K562 (cell line): ENCODE measurements at regions not wholly inside any gene's neighbourhood (a gene's known extent, or its start where the extent isn't known, plus 50 kb on each side); places are given as distances from the start of the nearest gene placed in this dataset.

Experiments used
- CC2D1A ChIP-seq: fragments of 450-650 bp; IDR thresholded peaks from 2 replicates; pipeline ENCODE4 v1.6.1; 2017; ENCODE audit warnings: mild to moderate bottlenecking
- GMEB1 ChIP-seq: fragments of 250-450 bp; sonication (Bioruptor Pico); IDR thresholded peaks from 2 replicates; pipeline ENCODE4 v1.4.0; 2020; ENCODE audit warnings: mild to moderate bottlenecking
- HDAC3 ChIP-seq: fragments of 450-650 bp; IDR thresholded peaks from 2 replicates; pipeline ENCODE4 v1.6.1; 2018; ENCODE audit warnings: borderline replicate concordance, mild to moderate bottlenecking, moderate library complexity; ENCODE audit not compliant: partially characterized antibody
- HNRNPLL ChIP-seq: fragments of 200-400 bp; formaldehyde crosslinking; IDR thresholded peaks from 2 replicates; pipeline ENCODE4 v1.6.1; 2017; ENCODE audit warnings: low read length, low read depth, mild to moderate bottlenecking; ENCODE audit not compliant: poor library complexity, severe bottlenecking
- MBD1 ChIP-seq: fragments of 250-450 bp; sonication (Bioruptor Pico); IDR thresholded peaks from 2 replicates; pipeline ENCODE4 v1.8.0; 2022; ENCODE audit warnings: inconsistent platforms
- MXD1 ChIP-seq: fragments of 250-450 bp; sonication (Bioruptor Pico); IDR thresholded peaks from 2 replicates; pipeline ENCODE4 v1.8.0; 2021; ENCODE audit warnings: borderline replicate concordance, mild to moderate bottlenecking, moderate library complexity; ENCODE audit not compliant: poor library complexity, severe bottlenecking
- NR1H2 ChIP-seq: sonication (generic); formaldehyde crosslinking; IDR thresholded peaks from 2 replicates; pipeline ENCODE4 v1.4.0; 2020; ENCODE audit warnings: mild to moderate bottlenecking, missing genetic modification reagents
- POLR2H ChIP-seq: IDR thresholded peaks from 2 replicates; pipeline ENCODE4 v1.6.1; 2016; ENCODE audit warnings: missing genetic modification characterization, low read depth, mild to moderate bottlenecking, control low read depth, missing compliant biosample characterization, moderate library complexity
- RBM39 ChIP-seq: fragments of 200-400 bp; formaldehyde crosslinking; optimal IDR thresholded peaks from 2 replicates; pipeline ENCODE3; 2018; ENCODE audit warnings: low read depth, low read length
- SIX5 ChIP-seq, 2 experiments: IDR thresholded peaks; 2 replicates each; pipeline ENCODE4 v1.6.1; 2011; ENCODE audit warnings: low read length in 2 of 2, borderline replicate concordance in 1 of 2, low read depth in 1 of 2, mild to moderate bottlenecking in 1 of 2, moderate library complexity in 1 of 2; ENCODE audit not compliant: insufficient read depth in 1 of 2
- SRSF3 ChIP-seq: fragments of 200-400 bp; formaldehyde crosslinking; IDR thresholded peaks from 2 replicates; pipeline ENCODE4 v1.6.1; 2016; ENCODE audit warnings: mild to moderate bottlenecking, low read length, moderate library complexity; ENCODE audit not compliant: insufficient read depth
- USF1 ChIP-seq: sonication (generic); formaldehyde crosslinking; IDR thresholded peaks from 2 replicates; pipeline ENCODE4 v1.9.0; 2022; ENCODE audit warnings: mild to moderate bottlenecking, missing genetic modification reagents
- ZBTB33 ChIP-seq: sonication (generic); formaldehyde crosslinking; IDR thresholded peaks from 2 replicates; pipeline ENCODE4 v1.8.1; 2023; ENCODE audit warnings: mild to moderate bottlenecking, missing genetic modification reagents
- ZNF232 ChIP-seq: sonication (generic); formaldehyde crosslinking; IDR thresholded peaks from 2 replicates; pipeline ENCODE4 v1.8.0; 2022; ENCODE audit warnings: mild to moderate bottlenecking, missing genetic modification reagents
- ZNF609 ChIP-seq: sonication (generic); formaldehyde crosslinking; IDR thresholded peaks from 2 replicates; pipeline ENCODE4 v1.8.1; 2023; ENCODE audit warnings: missing genetic modification reagents, mild to moderate bottlenecking, borderline replicate concordance

GRCh38 chr16:79845734-79846135 lies 245.2 kb upstream of the MAF start (continued):
- no peak for TF ChIP-seq CC2D1A
- peak; percentile 97 for TF ChIP-seq POLR2H (tag)
- no peak for TF ChIP-seq SRSF3
- TF ChIP-seq GMEB1 (CRISPR knock-in tag) = peak; percentile 43; the same call in 1 of the 2 replicates
- no peak for TF ChIP-seq NR1H2 (CRISPR knock-in tag)
- no peak for TF ChIP-seq ZNF609 (CRISPR knock-in tag)
- no peak for TF ChIP-seq ZNF232 (CRISPR knock-in tag)
- no peak for TF ChIP-seq USF1 (CRISPR knock-in tag)
- no peak for TF ChIP-seq RBM39
- no peak for TF ChIP-seq HNRNPLL
- no peak for TF ChIP-seq MXD1 (CRISPR knock-in tag)
- no peak for TF ChIP-seq ZBTB33 (CRISPR knock-in tag)
- TF ChIP-seq SIX5 (IDR thresholded peaks at IDR 0.05; ENCODE audit: borderline replicate concordance in 1 of 2, insufficient read depth in 1 of 2, low read depth in 1 of 2, low read length in 2 of 2) = no peak
- TF ChIP-seq MBD1 (CRISPR knock-in tag) = no peak
- no peak for TF ChIP-seq HDAC3
